Superior temporal gyrus (tissue), 1 donor: ENCODE measurements at regions not wholly inside any gene's neighbourhood (a gene's known extent, or its start where the extent isn't known, plus 50 kb on each side); places are given as distances from the start of the nearest gene placed in this dataset.
A peak's percentile ranks its signal among the peaks of the same experiment; 100 is the strongest.
"Not testable (repeated sequence)": the region's sequence is repeated elsewhere in the genome, so short reads cannot be mapped to it uniquely, and the experiment has no call there.

ENCODE experiments used
- DNase-seq: peaks from one replicate; pipeline ENCODE4 v3.0.0-alpha.2; 2016; ENCODE audit errors: extremely low spot score

DNA sequence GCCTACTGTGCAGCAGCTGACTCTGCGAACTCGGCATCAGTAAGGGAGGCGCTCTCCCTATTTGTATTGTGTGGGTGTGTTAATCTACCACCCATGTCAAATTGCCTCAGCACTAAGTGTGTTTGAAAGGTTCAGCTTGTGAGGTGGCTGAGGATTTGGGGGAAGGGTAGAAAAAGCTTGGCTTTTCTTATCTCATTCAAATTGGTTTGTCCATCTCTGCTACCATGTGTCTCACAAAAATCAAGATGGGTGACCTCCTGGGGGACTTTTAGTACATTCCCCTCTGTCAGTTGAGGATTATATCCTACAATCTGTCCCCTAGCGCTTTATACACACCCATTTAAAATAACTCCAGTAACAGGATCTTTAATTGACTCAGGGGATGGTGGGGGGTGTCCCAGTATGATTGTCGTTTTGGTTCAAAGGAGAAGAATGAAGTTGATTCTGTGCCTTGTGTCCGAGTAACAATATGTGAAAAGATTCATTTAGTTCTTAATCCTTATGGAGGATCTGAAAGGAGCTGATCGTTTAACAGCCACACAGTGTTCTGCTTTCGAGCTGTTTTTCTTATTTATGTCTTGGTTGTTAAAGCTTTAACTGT is 609.6 kb downstream of the PKHD1 start:
- DNase-seq: no peak

DNA sequence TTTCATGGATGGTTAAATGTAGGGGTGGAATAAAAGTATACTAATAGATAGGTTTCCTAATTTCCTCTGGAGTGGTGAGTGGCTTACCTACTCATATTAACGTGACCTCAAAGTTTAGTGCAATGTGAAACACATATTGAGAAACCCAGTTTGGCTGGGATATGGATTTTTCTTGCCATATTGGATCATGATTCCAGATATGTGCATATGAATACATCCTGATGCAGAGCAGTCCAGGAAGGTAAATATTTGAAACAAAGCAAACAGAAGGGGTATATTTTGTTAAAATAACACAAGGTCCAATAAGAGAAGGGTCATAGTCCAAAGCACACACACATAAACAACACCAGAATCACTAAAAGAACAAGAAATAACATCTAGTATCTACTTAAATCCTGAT is 608.1 kb downstream of the PKHD1 start:
- DNase-seq: no peak

DNA sequence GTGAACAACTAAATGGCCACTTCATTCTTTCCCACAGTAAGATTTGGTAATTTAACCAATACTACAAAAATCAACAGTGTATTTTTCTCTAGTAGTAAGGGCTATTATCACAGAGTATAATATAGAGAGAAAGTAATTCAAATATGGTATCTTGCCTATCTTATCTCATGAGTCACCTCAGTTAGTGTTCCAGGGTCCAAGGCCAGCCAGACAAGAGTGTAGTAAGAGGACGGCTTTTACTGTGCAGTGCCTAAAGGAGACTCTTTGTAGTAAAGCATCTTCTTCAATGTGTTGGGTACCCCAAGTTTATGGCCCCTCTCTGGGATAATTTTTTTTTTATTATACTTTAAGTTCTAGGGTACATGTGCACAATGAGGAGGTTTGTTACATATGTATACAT is 607.4 kb downstream of the PKHD1 start:
- no peak for DNase-seq

DNA sequence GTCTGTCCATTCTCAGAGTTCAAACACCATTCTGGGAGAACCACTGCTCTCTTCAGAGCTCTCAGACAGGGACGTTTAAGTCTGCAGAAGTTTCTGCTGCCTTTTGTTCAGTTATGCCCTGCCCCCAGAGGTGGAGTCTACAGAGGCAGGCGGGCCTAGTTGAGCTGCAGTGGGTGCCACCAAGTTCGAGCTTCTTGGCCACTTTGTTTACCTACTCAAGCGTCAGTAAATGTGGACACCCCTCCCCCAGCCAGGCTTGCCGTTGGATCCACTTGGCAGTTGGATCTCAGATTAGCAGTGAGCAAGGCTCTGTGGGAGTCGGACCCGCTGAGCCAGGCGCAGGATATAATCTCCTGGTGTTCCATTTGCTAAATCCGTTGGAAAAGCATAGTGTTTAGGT is 601.5 kb downstream of the PKHD1 start:
- DNase-seq: not testable (repeated sequence)

DNA sequence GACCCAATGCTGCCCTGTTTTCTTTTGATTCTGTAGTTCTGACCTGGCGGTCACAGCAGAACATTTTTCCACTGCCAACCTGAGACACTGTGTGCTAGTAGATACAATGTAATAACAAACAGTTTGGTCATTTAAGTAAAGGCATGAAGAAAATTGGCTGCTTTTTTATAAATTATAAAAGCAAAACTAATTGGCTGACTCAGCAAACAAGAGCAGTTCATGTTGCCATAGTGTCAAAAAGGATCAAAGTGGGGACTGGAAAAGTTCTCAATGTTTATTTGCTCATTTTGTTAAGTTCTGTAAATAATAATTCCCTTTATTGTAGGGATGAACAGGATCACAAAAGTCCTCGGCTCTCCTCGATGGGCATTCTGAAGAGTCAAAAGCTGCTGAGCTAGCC is 599.5 kb downstream of the PKHD1 start:
- no peak for DNase-seq

DNA sequence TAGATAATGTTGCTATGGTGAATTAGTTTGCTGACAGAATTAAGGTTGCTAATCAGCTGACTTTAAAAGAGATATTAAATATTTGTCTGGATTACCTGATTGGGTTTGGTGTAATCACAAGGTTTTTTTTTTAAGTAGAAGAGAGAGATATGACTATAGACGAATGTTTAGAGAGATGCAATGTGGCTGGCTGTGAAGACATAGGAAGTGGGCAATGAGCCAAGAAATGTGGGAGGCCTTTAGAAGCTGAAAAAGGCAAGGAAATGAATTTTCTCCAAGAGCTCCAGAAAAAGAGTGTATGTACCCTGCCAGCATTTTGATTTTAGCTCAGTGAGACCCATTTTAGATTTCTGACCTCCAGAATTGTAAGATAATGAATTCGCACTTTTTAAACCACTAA is 598.3 kb downstream of the PKHD1 start:
- DNase-seq: peak; percentile 46

DNA sequence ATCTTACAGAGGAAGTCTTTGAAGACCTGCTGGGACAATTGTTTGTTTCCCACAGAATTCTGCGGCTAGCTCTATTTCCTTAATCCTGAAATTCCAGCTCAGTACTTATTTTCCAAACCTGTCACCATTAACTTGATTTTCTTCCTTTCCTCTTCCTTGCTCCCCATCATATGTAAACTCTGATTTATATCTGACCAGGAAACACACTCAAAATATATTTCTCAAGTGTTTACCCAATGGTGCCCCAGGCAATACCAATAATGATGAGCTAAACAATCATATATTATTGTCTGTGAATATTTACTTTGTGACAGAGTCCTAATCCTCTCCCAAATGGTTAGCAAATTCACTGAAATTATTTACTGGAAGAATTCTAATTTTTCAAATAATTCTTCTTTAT is 597.3 kb downstream of the PKHD1 start:
- DNase-seq: no peak

DNA sequence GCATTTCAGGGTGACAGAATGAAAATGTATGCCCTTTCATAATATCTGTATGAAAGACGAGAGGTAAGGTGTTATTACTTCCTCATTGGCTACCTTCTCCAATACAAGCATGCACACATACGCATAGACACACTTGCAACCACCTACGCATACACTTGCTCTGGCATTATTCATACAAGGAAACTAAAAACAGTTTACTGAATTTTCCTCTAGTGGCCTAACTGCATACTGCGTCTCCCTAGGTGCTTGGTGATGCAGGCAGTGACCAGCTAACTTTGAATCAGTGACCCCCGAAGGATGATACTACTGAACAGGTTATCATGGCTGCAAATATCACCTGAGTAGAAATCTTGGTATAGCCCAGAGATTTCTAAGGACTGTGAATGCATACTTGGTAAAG is 593.1 kb downstream of the PKHD1 start:
- no peak for DNase-seq

DNA sequence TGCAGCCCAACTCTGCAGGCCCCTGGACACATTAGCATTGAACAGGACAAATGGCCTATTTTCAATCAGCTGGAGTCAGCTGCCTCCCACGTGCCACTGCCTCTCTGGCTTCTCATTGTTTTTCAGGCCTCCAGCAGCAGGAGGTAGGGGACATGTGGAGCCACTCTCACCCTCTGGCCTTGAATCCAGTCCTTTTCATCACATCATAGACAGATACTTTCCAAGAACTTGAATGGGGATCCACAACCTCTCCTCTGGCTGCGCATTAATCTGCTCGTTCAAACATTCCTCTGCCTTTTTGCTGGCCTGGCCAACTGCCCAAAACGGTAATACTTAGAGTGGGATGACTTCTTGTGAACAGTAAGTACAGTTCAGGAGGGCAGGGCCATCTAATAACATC is 592.3 kb downstream of the PKHD1 start:
- peak; percentile 91 for DNase-seq

DNA sequence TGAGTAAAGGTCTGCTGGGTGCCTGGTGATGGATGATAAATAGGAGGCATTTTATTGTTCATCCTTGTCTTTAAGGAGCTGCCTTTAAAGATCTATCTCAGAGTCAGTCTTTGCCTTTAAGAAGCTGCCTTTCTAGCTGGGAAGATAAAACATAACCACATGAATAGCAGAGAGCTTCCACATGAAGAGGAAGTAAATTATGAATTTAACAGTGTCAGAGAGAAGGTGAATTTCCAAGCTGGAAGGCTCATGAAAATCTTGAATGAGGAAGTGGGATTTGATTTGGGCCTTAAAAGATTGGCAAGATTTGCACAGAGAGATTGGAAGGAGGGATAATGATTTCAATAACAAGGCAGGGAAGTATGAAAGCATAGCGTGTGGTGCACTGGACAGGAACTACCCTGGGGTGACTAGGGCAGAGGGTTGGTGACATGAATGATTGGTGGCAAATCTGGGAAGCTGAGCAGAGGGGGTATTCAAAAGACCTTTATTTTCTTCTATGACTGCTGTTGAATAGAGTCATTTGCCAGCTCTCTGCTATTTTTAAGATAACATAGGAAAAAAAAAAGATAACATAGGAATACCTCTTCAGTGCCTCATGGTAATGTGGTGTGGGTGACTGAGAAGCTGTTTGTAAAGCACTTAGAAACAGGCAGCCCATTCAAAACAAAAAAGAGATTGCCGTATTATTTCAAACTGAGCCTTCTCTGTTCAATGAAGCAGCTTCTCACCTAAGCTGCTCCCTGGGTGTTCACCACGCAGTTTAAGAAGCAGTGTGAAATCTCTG is 591.6 kb downstream of the PKHD1 start:
- no peak for DNase-seq

DNA sequence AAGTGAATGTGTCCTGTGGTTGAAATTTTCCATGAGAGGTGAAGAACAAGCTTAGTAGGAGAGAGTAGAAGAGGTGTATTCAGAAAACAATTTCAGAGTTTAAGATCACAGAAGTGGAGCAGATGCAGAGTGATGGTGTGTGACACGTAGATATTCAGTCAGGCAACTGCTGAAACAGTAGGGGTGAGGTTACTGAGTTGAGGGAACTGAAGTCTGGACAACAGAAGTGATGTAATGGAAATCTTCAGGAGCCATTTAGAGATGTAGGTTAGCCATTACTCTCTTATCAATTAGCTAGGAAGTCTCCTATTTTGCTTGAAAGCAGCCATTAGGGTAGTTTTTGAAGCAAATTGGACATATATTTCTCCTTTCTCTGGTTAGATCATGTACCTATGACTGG is 584.4 kb downstream of the PKHD1 start:
- DNase-seq: no peak

DNA sequence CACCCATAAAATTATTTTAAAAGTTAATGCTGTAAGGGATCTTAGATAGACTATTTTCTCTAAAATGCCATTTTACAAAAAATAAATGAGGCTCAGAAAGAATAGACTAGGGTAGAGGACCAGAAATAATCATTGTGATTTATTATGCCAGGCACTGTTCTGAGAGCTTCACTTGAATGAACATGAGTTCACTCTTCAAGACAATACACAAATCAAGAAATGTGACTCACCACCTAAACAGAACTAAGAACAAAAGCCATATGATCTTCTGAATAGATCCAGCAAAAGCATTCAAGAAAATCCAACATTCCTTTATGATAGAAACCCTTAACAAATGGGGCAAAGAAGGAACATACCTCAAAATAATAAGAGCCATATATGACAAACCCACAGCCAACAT is 582.0 kb downstream of the PKHD1 start:
- no peak for DNase-seq

DNA sequence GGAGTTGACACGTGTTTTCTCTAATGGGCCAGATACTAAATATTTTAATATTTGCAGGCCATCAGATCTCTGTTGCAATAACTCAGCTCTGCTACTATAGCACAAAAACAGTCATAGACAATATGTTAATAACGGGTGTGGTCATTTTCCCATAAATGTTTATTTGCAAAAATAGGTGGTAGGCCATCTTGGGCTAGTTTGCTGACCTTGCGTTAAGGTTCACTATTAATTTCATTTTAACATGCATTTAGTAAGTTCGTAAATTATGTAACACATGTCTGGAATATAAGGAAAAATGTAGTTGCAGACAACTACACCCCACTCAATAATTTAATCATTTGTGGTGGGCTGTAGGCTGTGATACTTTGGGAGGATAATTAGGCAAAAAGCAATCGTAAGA is 577.8 kb downstream of the PKHD1 start:
- DNase-seq: no peak

DNA sequence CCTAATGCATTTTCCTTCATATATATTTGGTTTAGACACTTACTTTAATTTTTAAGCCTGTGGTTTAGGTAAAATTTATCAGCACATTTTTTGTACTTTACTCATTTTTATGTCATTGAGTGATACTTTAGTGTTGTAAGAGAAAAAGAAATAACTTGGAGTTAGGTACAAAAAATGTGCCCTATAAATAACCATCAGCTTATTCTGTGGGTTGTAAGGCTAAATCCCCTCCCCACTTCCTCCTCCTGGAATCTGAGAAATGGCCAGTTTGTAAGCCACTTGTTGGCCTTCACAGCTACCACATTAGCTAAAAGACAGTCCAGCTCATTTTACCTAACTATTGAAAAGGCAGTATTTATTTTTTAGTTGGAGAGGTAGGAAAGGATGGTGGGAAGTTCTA is 576.3 kb downstream of the PKHD1 start:
- no peak for DNase-seq

DNA sequence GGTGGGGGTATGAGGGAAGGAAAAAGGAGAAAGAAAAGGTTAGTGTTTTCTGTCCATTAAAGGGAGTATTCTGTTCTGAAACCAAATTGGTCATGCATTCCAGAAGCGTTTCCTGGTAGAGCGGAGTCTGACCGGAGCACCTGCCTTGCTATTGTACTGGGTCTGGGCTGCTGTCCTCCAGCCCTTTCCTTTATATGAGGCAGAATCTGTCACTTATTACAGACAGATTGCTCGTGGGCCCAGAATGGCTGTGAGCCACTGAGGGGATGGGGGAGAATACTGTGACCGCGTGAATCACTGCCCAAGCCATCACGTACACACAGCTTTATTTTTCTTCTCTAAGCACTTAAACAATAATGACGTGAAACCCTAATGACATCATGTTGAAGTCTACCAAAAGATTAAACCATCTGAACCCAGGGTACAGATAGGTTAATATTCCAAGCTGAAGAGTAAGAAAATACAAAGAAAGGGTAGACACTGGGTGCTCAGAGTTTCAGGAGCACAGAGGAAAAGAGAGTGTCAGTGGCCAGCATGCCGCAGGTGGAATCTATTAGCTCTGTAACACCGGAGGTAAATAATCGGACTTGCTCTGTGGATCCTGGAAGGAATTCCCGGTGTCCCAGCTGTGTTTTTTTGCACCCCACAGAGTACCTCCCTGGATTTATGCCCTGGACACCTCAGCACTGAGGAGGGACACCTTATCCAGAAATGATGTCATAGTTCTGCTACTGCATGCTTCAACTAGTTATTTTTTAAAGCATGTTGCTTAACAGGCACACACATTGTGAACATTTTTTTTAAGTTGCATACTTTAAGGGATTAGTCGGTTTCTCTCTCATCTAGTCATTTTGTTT is 573.3 kb downstream of the PKHD1 start:
- no peak for DNase-seq

DNA sequence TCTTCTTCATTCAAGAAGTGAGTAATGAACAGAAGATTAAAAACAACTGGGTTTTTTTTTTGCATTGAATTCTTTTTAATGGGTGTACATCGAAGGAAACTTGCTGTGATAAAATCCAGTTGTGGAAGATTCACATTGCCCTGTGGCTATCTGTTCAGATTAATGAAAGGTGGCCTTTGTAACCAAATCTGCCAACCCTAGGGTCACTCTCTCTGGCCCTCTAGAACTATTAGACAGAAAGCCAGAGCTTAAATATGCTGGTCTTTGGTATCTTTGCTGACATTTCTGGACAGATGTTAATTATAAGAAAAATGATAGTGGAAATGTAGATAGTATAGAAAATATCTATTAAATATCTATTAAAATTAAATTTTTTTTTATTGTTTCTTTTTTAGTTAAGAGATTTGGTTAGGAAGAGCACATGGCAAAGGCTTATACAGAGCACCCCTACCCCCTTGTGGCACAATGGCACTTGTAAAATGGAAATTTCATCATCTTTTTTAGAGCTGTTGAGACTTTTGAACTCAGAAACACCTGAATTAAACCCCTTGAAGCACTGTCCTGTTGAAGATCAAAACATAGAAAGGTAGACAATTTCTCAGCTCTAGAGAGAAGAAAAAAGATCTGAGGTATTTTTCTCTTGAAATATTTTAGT is 572.5 kb downstream of the PKHD1 start:
- DNase-seq: no peak

DNA sequence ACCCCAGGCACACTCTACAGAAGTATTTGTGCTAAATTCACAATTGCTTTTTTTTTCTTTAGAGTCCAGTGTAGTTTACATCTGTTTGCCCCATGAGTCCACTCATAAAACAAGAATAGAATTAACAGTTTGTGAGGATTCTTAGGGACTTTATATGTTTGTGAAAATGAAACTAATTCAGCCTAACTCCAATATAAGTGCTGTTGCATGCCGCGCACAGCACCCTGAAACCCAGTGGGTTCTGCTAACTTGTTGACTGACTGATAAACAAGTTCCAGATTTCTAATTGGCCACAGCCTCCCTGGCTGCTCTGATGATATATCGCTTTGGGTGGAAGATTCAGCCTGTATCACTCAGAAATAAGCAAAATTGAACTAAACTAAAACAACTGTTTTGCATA is 561.4 kb downstream of the PKHD1 start:
- DNase-seq: no peak

DNA sequence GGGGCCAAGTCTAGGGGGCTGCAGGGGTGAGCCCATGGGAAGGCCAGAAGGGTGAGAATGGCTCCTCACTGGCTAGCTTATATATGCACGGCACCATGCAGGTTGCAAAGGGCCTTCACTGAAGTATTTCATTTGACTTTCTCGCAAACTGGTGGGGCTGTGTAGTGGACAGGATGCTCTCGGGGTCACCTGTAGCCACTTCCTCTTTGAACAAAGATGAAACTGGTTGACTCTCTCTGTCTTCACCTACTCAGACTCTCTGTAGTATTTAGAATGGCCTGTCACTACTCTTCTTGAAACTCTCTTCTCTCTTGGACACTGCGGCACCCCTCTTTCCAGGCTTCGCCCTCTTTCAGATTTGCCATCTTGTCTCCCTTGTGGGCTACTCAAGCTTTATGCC is 560.5 kb downstream of the PKHD1 start:
- DNase-seq: no peak

DNA sequence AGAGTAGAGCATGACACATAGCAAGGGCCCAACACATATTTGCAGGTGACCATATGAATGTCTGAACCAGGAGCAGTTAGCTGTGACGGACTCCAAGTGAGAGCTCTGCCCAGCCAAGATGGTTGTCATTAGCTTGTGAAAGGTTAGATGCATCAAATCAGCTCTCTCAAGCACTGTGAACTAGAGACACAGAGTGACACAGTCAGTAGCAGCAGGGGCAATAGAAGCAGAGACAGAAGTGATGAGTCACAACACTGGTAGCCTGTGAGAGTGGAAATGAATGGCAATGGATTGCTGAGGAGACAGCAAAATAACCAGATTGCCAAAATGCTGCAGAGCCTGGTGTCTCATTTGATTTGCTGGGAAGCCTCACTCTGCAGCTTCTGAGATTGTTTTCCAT is 558.9 kb downstream of the PKHD1 start:
- no peak for DNase-seq

DNA sequence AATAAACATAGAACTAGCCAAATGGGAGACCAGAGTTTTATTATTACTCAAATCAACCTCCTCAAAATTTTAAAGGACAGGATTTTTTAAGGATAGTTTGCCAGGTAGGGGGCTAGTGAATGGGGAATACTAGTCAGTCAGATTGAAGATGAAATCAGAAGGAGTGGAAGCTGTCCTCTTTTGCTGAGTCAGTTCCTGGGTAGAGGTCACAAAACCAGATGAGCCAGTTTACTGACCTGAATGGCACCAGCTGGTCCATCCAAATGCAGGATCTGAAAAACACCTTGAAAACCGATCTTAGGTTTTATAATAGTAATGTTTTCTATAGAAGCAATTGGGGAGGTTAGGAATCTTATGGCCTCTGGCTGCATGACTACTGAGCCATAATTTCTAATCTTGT is 558.2 kb downstream of the PKHD1 start:
- DNase-seq: no peak

DNA sequence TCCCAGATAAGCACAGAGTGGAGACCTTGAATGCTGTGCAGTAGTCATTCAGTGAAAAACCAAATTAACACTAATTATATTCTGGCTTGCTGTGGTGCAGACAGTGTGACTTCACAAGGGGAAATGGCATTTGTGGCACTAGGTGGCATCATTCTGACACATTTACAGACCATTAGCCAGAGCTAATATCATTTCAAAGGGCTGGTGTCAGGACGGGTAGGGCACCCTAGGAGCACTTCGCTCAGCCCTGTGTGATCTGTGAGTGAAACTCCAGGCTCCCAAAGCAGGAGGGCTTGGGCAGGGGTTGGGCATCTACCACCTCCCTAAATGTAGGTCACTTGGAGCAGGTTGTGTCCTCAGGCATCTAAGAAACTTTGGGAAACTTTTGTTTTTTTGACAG is 555.8 kb downstream of the PKHD1 start:
- no peak for DNase-seq

DNA sequence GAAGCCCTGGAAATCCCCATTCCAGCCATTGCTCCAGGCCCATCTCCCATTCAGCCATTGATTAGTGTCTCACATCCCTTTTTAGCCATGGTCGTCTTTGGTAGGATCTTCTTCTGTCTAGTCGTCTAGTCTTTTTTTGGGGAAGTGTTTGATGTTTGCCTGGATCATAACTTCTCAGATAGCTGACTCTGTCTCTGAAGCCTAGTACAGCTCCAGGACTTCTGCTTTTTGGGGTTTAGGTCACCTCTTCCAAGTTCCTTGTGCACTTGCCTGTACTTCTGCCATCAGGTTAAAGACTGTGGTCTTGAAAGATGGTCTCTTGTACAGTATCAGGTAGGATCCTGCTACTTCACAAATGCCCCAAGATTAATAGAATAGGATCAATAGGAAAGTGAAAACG is 553.5 kb downstream of the PKHD1 start:
- no peak for DNase-seq
